ENCODE measurements at regions not wholly inside any gene's neighbourhood (a gene's known extent, or its start where the extent isn't known, plus 50 kb on each side); places are given as distances from the start of the nearest gene placed in this dataset.

DNA sequence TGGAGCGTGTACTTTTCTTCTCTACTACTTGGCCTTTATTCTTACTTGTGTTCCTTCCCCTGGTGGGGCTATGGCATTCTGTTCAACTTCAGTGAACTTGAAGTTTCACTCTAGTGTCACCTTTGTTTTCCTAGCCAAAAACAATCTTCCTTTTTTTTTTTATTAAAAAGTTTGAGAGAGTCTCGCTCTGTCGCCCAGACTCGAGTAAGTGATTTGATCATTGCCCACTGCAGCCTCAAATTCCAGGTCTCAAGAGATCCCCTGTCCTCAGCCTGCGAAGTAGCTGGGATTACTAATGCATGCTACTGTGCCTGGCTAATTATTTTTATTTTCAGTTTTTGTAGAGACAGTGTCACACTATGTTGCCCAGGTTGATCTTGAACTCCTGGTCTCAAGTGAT, 124.8 kb downstream of the SST start:
- Histone ChIP-seq H3K27ac (ENCODE audit: low read depth) (no peak overlapping the region), H2AFZ (no peak overlapping the region), H3K36me3 (ENCODE audit: insufficient read depth) (no peaks in the 10 kb centered on the region), H3K4me1 (ENCODE audit: insufficient read depth) (no peaks in the 10 kb centered on the region), H3K4me3 (no peak overlapping the region), H3K9me2 (ENCODE audit: insufficient read depth) (0 out of 2 replicates have a peak, but pooled peaks cover 4% of the 10 kb centered on the region), H4K20me1 (replicated peaks; ENCODE audit: insufficient read depth) (no peaks in the 10 kb centered on the region), H3K4me2 (no peak overlapping the region), H3K27me3 (ENCODE audit: insufficient read depth) (no peaks in the 10 kb centered on the region), H3F3A (replicated peaks; ENCODE audit: low read depth) (no peaks in the 10 kb centered on the region), H3K79me2 (replicated peaks; ENCODE audit: insufficient read depth) (no peaks in the 10 kb centered on the region)
- no peaks in the 10 kb centered on the region for H3K4me1 Mint-ChIP-seq
- DNase-seq (ENCODE audit: low spot score) (no peak), ATAC-seq (no peak)
- H3K36me3 Mint-ChIP-seq (ENCODE audit: low read depth), result no peaks in the 10 kb centered on the region
- no peaks in the 10 kb centered on the region for H3K27me3 Mint-ChIP-seq (ENCODE audit: insufficient read depth, low read depth, poor library complexity)
- TF ChIP-seq ZNF114 (CRISPR knock-in tag; IDR thresholded peaks at IDR 0.05), result no peak
- TF ChIP-seq NANOG (IDR thresholded peaks at IDR 0.05; ENCODE audit: borderline replicate concordance), result no peak
- no peak for TF ChIP-seq EZH2 (IDR thresholded peaks at IDR 0.05; ENCODE audit: low read depth, unreplicated experiment)
- no peak for TF ChIP-seq POLR2AphosphoS5 (IDR thresholded peaks at IDR 0.05; ENCODE audit: low read depth)
- no peak overlapping the region for H3K27ac Mint-ChIP-seq
- no peaks in the 10 kb centered on the region for H3K9me3 Mint-ChIP-seq
- no peak overlapping the region for H3K4me3 Mint-ChIP-seq

DNA sequence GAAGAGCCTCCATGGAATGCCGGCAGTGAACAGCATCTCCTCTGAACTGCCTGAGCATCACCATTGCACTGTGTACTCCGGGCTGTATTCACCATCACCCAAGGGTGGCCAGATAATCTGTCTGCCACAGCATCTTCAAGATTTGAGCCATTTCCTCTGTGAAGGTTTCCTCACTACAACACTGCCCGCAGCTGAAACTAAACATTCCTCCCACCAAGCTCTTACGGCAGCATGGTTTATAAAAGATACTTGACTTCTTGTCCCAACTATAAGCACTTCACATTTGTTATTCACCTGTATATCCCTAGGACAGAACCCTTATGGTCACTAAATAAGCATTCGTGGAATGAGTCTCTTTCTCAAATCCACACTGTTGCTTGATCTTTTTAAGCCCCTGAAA, 125.9 kb downstream of the SST start:
- Histone ChIP-seq H3K27me3 (ENCODE audit: insufficient read depth) (no peaks in the 10 kb centered on the region), H3K4me3 (no peak overlapping the region), H3K36me3 (ENCODE audit: insufficient read depth) (no peaks in the 10 kb centered on the region), H3K79me2 (replicated peaks; ENCODE audit: insufficient read depth) (no peaks in the 10 kb centered on the region), H3K4me2 (no peak overlapping the region), H3K27ac (ENCODE audit: low read depth) (no peak overlapping the region), H2AFZ (0 out of 2 replicates have a peak overlapping the region, but pooled peaks have one; percentile 40), H3K9me2 (ENCODE audit: insufficient read depth) (0 out of 2 replicates have a peak, but pooled peaks cover 4% of the 10 kb centered on the region), H4K20me1 (replicated peaks; ENCODE audit: insufficient read depth) (no peaks in the 10 kb centered on the region), H3F3A (replicated peaks; ENCODE audit: low read depth) (no peaks in the 10 kb centered on the region), H3K4me1 (ENCODE audit: insufficient read depth) (no peaks in the 10 kb centered on the region)
- H3K9me3 Mint-ChIP-seq, result no peaks in the 10 kb centered on the region
- no peak overlapping the region for H3K4me3 Mint-ChIP-seq
- no peaks in the 10 kb centered on the region for H3K4me1 Mint-ChIP-seq
- no peaks in the 10 kb centered on the region for H3K36me3 Mint-ChIP-seq (ENCODE audit: low read depth)
- ATAC-seq (no peak), DNase-seq (ENCODE audit: low spot score) (no peak)
- TF ChIP-seq, protein P1, sequence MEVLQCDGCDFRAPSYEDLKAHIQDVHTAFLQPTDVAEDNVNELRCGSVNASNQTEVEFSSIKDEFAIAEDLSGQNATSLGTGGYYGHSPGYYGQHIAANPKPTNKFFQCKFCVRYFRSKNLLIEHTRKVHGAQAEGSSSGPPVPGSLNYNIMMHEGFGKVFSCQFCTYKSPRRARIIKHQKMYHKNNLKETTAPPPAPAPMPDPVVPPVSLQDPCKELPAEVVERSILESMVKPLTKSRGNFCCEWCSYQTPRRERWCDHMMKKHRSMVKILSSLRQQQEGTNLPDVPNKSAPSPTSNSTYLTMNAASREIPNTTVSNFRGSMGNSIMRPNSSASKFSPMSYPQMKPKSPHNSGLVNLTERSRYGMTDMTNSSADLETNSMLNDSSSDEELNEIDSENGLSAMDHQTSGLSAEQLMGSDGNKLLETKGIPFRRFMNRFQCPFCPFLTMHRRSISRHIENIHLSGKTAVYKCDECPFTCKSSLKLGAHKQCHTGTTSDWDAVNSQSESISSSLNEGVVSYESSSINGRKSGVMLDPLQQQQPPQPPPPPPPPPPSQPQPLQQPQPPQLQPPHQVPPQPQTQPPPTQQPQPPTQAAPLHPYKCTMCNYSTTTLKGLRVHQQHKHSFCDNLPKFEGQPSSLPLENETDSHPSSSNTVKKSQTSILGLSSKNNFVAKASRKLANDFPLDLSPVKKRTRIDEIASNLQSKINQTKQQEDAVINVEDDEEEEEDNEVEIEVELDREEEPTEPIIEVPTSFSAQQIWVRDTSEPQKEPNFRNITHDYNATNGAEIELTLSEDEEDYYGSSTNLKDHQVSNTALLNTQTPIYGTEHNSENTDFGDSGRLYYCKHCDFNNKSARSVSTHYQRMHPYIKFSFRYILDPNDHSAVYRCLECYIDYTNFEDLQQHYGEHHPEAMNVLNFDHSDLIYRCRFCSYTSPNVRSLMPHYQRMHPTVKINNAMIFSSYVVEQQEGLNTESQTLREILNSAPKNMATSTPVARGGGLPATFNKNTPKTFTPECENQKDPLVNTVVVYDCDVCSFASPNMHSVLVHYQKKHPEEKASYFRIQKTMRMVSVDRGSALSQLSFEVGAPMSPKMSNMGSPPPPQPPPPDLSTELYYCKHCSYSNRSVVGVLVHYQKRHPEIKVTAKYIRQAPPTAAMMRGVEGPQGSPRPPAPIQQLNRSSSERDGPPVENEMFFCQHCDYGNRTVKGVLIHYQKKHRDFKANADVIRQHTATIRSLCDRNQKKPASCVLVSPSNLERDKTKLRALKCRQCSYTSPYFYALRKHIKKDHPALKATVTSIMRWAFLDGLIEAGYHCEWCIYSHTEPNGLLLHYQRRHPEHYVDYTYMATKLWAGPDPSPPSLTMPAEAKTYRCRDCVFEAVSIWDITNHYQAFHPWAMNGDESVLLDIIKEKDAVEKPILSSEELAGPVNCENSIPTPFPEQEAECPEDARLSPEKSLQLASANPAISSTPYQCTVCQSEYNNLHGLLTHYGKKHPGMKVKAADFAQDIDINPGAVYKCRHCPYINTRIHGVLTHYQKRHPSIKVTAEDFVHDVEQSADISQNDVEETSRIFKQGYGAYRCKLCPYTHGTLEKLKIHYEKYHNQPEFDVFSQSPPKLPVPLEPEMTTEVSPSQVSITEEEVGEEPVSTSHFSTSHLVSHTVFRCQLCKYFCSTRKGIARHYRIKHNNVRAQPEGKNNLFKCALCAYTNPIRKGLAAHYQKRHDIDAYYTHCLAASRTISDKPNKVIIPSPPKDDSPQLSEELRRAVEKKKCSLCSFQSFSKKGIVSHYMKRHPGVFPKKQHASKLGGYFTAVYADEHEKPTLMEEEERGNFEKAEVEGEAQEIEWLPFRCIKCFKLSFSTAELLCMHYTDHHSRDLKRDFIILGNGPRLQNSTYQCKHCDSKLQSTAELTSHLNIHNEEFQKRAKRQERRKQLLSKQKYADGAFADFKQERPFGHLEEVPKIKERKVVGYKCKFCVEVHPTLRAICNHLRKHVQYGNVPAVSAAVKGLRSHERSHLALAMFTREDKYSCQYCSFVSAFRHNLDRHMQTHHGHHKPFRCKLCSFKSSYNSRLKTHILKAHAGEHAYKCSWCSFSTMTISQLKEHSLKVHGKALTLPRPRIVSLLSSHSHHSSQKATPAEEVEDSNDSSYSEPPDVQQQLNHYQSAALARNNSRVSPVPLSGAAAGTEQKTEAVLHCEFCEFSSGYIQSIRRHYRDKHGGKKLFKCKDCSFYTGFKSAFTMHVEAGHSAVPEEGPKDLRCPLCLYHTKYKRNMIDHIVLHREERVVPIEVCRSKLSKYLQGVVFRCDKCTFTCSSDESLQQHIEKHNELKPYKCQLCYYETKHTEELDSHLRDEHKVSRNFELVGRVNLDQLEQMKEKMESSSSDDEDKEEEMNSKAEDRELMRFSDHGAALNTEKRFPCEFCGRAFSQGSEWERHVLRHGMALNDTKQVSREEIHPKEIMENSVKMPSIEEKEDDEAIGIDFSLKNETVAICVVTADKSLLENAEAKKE (CRISPR knock-in tag; IDR thresholded peaks at IDR 0.05), result no peak
- TF ChIP-seq ZNF331 (CRISPR knock-in tag; IDR thresholded peaks at IDR 0.05; ENCODE audit: low read depth), result no peak
- TF ChIP-seq, protein P2, sequence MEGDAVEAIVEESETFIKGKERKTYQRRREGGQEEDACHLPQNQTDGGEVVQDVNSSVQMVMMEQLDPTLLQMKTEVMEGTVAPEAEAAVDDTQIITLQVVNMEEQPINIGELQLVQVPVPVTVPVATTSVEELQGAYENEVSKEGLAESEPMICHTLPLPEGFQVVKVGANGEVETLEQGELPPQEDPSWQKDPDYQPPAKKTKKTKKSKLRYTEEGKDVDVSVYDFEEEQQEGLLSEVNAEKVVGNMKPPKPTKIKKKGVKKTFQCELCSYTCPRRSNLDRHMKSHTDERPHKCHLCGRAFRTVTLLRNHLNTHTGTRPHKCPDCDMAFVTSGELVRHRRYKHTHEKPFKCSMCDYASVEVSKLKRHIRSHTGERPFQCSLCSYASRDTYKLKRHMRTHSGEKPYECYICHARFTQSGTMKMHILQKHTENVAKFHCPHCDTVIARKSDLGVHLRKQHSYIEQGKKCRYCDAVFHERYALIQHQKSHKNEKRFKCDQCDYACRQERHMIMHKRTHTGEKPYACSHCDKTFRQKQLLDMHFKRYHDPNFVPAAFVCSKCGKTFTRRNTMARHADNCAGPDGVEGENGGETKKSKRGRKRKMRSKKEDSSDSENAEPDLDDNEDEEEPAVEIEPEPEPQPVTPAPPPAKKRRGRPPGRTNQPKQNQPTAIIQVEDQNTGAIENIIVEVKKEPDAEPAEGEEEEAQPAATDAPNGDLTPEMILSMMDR (conservative IDR thresholded peaks at IDR 0.05; ENCODE audit: low read depth in 2 of 2), result no peak
- no peak for TF ChIP-seq POLR2AphosphoS5 (IDR thresholded peaks at IDR 0.05; ENCODE audit: low read depth)
- TF ChIP-seq JUNB (IDR thresholded peaks at IDR 0.05; ENCODE audit: unreplicated experiment), result no peak
- no peaks in the 10 kb centered on the region for H3K27me3 Mint-ChIP-seq (ENCODE audit: insufficient read depth, low read depth, poor library complexity)
- no peak overlapping the region for H3K27ac Mint-ChIP-seq

All from GM23338 (cell line).